Inflammatory macrophage treated with lipopolysaccharide for 1 hour (primary cell): ENCODE measurements at regions not wholly inside any gene's neighbourhood (a gene's known extent, or its start where the extent isn't known, plus 50 kb on each side); places are given as distances from the start of the nearest gene placed in this dataset.
"Not testable (repeated sequence)": the region's sequence is repeated elsewhere in the genome, so short reads cannot be mapped to it uniquely, and the experiment has no call there.

Experiments used
- DNase-seq, 2 donors: peaks; one replicate each; pipeline ENCODE4 v3.0.0-alpha.2; 2020 to 2022

- DNase-seq = no peak
These were observed 88.9 kb downstream of the MOGAT1 start for GRCh38 chr2:222760301-222760897.

- DNase-seq = no peak
These were observed 90.4 kb downstream of the MOGAT1 start for GRCh38 chr2:222761888-222762287.

GRCh38 chr2:222762342-222762741, 90.9 kb downstream of the MOGAT1 start:
- no peak for DNase-seq

GRCh38 chr2:222765883-222766282, 94.4 kb downstream of the MOGAT1 start:
- not testable (repeated sequence) for DNase-seq

GRCh38 chr2:222768019-222768418, 92.8 kb upstream of the ACSL3 start:
- DNase-seq = not testable (repeated sequence)

- DNase-seq = no peak
These were observed 91.4 kb upstream of the ACSL3 start for GRCh38 chr2:222769446-222769845.

- no peak for DNase-seq
These were observed 90.9 kb upstream of the ACSL3 start for GRCh38 chr2:222769941-222770340.

GRCh38 chr2:222771832-222772231, 89.0 kb upstream of the ACSL3 start:
- no peak for DNase-seq

- DNase-seq = peak; percentile 13 to 21
These were observed 85.9 kb upstream of the ACSL3 start for GRCh38 chr2:222774941-222775340.

GRCh38 chr2:222776792-222777191, 84.0 kb upstream of the ACSL3 start:
- no peak for DNase-seq

- no peak for DNase-seq
These were observed 82.4 kb upstream of the ACSL3 start for GRCh38 chr2:222778400-222778799.

- no peak for DNase-seq
These were observed 81.5 kb upstream of the ACSL3 start for GRCh38 chr2:222779145-222779832.

GRCh38 chr2:222780051-222780450, 80.8 kb upstream of the ACSL3 start:
- DNase-seq = peak; percentile 68 to 72

- DNase-seq = no peak
These were observed 78.6 kb upstream of the ACSL3 start for GRCh38 chr2:222782201-222782730.

GRCh38 chr2:222783592-222783991, 77.2 kb upstream of the ACSL3 start:
- no peak for DNase-seq

- DNase-seq = no peak
These were observed 69.9 kb upstream of the ACSL3 start for GRCh38 chr2:222790932-222791331.

GRCh38 chr2:222792001-222792611, 68.7 kb upstream of the ACSL3 start:
- DNase-seq = peak; percentile 76 to 83

GRCh38 chr2:222794585-222795449, 66.0 kb upstream of the ACSL3 start:
- DNase-seq = no peak

GRCh38 chr2:222795450-222796357, 65.1 kb upstream of the ACSL3 start:
- DNase-seq = no peak

GRCh38 chr2:222796413-222797103, 64.3 kb upstream of the ACSL3 start:
- no peak for DNase-seq

- peak in 1 of 2 donors; percentile 50 for DNase-seq
These were observed 63.6 kb upstream of the ACSL3 start for GRCh38 chr2:222797261-222797660.
